ENCODE measurements at regions not wholly inside any gene's neighbourhood (a gene's known extent, or its start where the extent isn't known, plus 50 kb on each side); places are given as distances from the start of the nearest gene placed in this dataset.

DNA sequence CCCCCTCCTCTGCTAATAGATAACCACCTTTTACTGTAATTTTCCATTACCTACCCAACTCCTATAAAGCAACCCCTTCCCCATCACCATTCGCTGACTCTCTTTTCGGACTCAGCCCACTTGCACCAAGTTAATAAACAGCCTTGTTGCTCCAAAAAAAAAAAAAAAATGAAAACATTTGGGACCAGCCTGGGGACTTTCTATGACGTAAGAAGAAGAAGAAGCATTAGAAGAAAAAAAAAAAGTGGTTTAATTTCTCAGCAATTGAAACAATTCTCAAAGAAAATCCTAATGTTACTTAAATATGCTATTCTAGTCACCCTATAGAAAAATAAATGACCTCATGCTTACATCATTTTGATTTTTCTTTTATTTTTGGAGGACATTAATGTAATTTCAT lies 301.5 kb upstream of the ANO3 start:
- Histone ChIP-seq H3K4me1 (ENCODE audit: control insufficient read depth, extremely low read depth, insufficient read depth, low read length) (peaks cover 10% of the 10 kb centered on the region), H4K20me1 (ENCODE audit: control insufficient read depth, extremely low read depth, insufficient read depth, low read length) (no peaks in the 10 kb centered on the region), H3K9ac (ENCODE audit: control insufficient read depth, extremely low read depth, insufficient read depth, low read length) (no peak overlapping the region), H3K4me3 (ENCODE audit: control insufficient read depth in 2 of 3, extremely low read depth in 1 of 3, insufficient read depth in 2 of 3, low read depth in 1 of 3, low read length in 3 of 3) (no peak overlapping the region), H3K27me3 (ENCODE audit: control insufficient read depth, extremely low read depth, insufficient read depth, low read length) (no peaks in the 10 kb centered on the region), H3K79me2 (ENCODE audit: control insufficient read depth, insufficient read depth, low read length) (no peaks in the 10 kb centered on the region), H3K36me3 (ENCODE audit: control insufficient read depth in 2 of 2, extremely low read depth in 1 of 2, insufficient read depth in 2 of 2, low read length in 2 of 2) (no peaks in the 10 kb centered on the region), H2AFZ (ENCODE audit: control insufficient read depth, low read length) (no peak overlapping the region), H3K9me3 (ENCODE audit: control insufficient read depth, low read depth, low read length) (no peaks in the 10 kb centered on the region), H3K27ac (ENCODE audit: control insufficient read depth, insufficient read depth, low read length) (no peak overlapping the region), H3K9me1 (ENCODE audit: control insufficient read depth, extremely low read depth, insufficient read depth, low read length) (no peaks in the 10 kb centered on the region), H3K4me2 (ENCODE audit: control insufficient read depth, extremely low read depth, insufficient read depth, low read depth, low read length) (no peak overlapping the region)
- dilution Hi-C loops (cut with MboI; ENCODE audit: extremely low pct_ligation_motif_present, low sequenced_read_pairs), result no loop called here
- TF ChIP-seq EZH2 (IDR thresholded peaks at IDR 0.05; ENCODE audit: low read length) (no peak), CTCF (optimal IDR thresholded peaks at IDR 0.05 in 1 of 3, IDR thresholded peaks at IDR 0.05 in 1 of 3, conservative IDR thresholded peaks at IDR 0.05 in 1 of 3; ENCODE audit: extremely low read depth in 1 of 3, insufficient read depth in 2 of 3, low read length in 3 of 3) (no peak)
- no peak for DNase-seq (ENCODE audit: low read depth, low spot score)
- FAIRE-seq, result no peak

- TF ChIP-seq EZH2 (IDR thresholded peaks at IDR 0.05; ENCODE audit: low read length) (no peak), CTCF (optimal IDR thresholded peaks at IDR 0.05 in 1 of 3, IDR thresholded peaks at IDR 0.05 in 1 of 3, conservative IDR thresholded peaks at IDR 0.05 in 1 of 3; ENCODE audit: extremely low read depth in 1 of 3, insufficient read depth in 2 of 3, low read length in 3 of 3) (no peak)
- no peak for FAIRE-seq
These were observed 299.7 kb upstream of the ANO3 start for GRCh38 chr11:26032241-26032640.

More at GRCh38 chr11:26032241-26032640, 299.7 kb upstream of the ANO3 start:
- no peak overlapping the region for H3K4me3 ChIP-seq (ENCODE audit: control insufficient read depth in 2 of 3, extremely low read depth in 1 of 3, insufficient read depth in 2 of 3, low read depth in 1 of 3, low read length in 3 of 3)
- DNase-seq (ENCODE audit: low read depth, low spot score), result no peak
- no peaks in the 10 kb centered on the region for H3K9me3 ChIP-seq (ENCODE audit: control insufficient read depth, low read depth, low read length)
- no peaks in the 10 kb centered on the region for H3K79me2 ChIP-seq (ENCODE audit: control insufficient read depth, insufficient read depth, low read length)
- dilution Hi-C loops (cut with MboI; ENCODE audit: extremely low pct_ligation_motif_present, low sequenced_read_pairs), result no loop called here
- H4K20me1 ChIP-seq (ENCODE audit: control insufficient read depth, extremely low read depth, insufficient read depth, low read length), result no peaks in the 10 kb centered on the region
- no peak overlapping the region for H3K4me2 ChIP-seq (ENCODE audit: control insufficient read depth, extremely low read depth, insufficient read depth, low read depth, low read length)
- H3K27me3 ChIP-seq (ENCODE audit: control insufficient read depth, extremely low read depth, insufficient read depth, low read length), result no peaks in the 10 kb centered on the region
- H3K36me3 ChIP-seq (ENCODE audit: control insufficient read depth in 2 of 2, extremely low read depth in 1 of 2, insufficient read depth in 2 of 2, low read length in 2 of 2), result no peaks in the 10 kb centered on the region
- H3K4me1 ChIP-seq (ENCODE audit: control insufficient read depth, extremely low read depth, insufficient read depth, low read length), result no peaks in the 10 kb centered on the region
- no peak overlapping the region for H3K27ac ChIP-seq (ENCODE audit: control insufficient read depth, insufficient read depth, low read length)
- no peaks in the 10 kb centered on the region for H3K9me1 ChIP-seq (ENCODE audit: control insufficient read depth, extremely low read depth, insufficient read depth, low read length)
- no peak overlapping the region for H2AFZ ChIP-seq (ENCODE audit: control insufficient read depth, low read length)
- H3K9ac ChIP-seq (ENCODE audit: control insufficient read depth, extremely low read depth, insufficient read depth, low read length), result no peak overlapping the region

Measured in keratinocyte (primary cell).